Hepatocyte (in vitro differentiated cells): ENCODE measurements at regions not wholly inside any gene's neighbourhood (a gene's known extent, or its start where the extent isn't known, plus 50 kb on each side); places are given as distances from the start of the nearest gene placed in this dataset.

Source experiments
- CTCF ChIP-seq: fragments of 200-600 bp; sonication (generic); IDR thresholded peaks from 2 replicates; pipeline ENCODE4 v1.5.1; 2016; ENCODE audit warnings: antibody characterized with exemption, mild to moderate bottlenecking; ENCODE audit not compliant: poor library complexity
- EZH2 ChIP-seq: fragments of 200-600 bp; sonication (generic); IDR thresholded peaks from 2 replicates; pipeline ENCODE4 v1.6.1; 2016; ENCODE audit warnings: antibody characterized with exemption, mild to moderate bottlenecking, borderline replicate concordance

- TF ChIP-seq CTCF (no peak), EZH2 (no peak)
These were observed 51.8 kb upstream of the PNRC1 start for GRCh38 chr6:89028774-89029173.
